ENCODE measurements at regions not wholly inside any gene's neighbourhood (a gene's known extent, or its start where the extent isn't known, plus 50 kb on each side); places are given as distances from the start of the nearest gene placed in this dataset.

- H3K27ac ChIP-seq: no peak overlapping the region
- no peak for TF ChIP-seq ZFX (IDR thresholded peaks at IDR 0.05)
- TF ChIP-seq, protein P1, sequence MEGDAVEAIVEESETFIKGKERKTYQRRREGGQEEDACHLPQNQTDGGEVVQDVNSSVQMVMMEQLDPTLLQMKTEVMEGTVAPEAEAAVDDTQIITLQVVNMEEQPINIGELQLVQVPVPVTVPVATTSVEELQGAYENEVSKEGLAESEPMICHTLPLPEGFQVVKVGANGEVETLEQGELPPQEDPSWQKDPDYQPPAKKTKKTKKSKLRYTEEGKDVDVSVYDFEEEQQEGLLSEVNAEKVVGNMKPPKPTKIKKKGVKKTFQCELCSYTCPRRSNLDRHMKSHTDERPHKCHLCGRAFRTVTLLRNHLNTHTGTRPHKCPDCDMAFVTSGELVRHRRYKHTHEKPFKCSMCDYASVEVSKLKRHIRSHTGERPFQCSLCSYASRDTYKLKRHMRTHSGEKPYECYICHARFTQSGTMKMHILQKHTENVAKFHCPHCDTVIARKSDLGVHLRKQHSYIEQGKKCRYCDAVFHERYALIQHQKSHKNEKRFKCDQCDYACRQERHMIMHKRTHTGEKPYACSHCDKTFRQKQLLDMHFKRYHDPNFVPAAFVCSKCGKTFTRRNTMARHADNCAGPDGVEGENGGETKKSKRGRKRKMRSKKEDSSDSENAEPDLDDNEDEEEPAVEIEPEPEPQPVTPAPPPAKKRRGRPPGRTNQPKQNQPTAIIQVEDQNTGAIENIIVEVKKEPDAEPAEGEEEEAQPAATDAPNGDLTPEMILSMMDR (conservative IDR thresholded peaks at IDR 0.05): no peak
These were observed 175.5 kb downstream of the ACTL8 start for GRCh38 chr1:17930635-17931034.

DNA sequence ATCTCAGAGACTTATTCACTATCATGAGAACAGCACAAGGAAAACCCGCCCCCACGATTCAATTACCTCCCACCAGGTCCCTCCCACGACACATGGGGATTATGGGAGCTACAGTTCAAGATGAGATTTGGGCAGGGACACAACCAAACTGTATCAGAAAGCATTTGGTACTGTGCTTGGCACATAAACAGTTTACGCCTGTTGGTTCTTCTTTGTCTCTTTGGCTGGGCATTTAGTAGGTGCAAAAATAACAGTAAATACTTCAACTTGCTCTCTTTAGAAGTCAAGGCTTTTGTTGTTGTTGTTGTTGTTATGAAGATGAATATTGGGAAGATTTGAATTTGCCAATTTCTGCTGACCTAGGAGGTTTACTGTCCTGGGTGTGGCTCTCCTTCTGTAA is 175.4 kb upstream of the IGSF21 start:
- TF ChIP-seq, protein P1 (conservative IDR thresholded peaks at IDR 0.05): no peak
- TF ChIP-seq ZFX (IDR thresholded peaks at IDR 0.05): no peak
- no peak overlapping the region for H3K27ac ChIP-seq

- TF ChIP-seq, protein P1 (conservative IDR thresholded peaks at IDR 0.05): no peak
- no peak for TF ChIP-seq ZFX (IDR thresholded peaks at IDR 0.05)
- no peak overlapping the region for H3K27ac ChIP-seq
These were observed 174.1 kb upstream of the IGSF21 start for GRCh38 chr1:17933501-17933900.

- TF ChIP-seq, protein P1 (conservative IDR thresholded peaks at IDR 0.05): no peak
- no peak for TF ChIP-seq ZFX (IDR thresholded peaks at IDR 0.05)
- no peak overlapping the region for H3K27ac ChIP-seq
These were observed 173.6 kb upstream of the IGSF21 start for GRCh38 chr1:17933971-17934370.

DNA sequence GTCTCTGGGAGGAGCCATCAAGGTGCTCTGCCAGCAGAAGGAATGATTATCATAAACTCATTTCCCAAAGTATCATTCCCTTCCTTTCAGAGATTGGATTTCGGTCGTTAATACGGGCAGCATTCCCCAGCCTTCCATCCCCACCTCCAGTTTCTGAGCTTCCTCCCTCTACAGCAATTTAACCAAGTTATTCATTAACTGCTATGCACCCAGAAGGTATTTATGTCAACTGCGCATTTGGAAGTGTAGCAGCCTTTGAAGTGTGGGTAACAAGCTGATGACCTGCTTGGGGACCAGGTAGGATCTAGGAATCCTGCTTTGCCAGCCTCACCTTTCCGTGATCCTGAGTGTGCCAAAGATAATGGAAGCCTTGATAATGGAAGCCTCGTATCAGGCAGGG is 172.4 kb upstream of the IGSF21 start:
- H3K27ac ChIP-seq: no peak overlapping the region
- TF ChIP-seq, protein P1 (conservative IDR thresholded peaks at IDR 0.05): no peak
- TF ChIP-seq ZFX (IDR thresholded peaks at IDR 0.05): no peak

DNA sequence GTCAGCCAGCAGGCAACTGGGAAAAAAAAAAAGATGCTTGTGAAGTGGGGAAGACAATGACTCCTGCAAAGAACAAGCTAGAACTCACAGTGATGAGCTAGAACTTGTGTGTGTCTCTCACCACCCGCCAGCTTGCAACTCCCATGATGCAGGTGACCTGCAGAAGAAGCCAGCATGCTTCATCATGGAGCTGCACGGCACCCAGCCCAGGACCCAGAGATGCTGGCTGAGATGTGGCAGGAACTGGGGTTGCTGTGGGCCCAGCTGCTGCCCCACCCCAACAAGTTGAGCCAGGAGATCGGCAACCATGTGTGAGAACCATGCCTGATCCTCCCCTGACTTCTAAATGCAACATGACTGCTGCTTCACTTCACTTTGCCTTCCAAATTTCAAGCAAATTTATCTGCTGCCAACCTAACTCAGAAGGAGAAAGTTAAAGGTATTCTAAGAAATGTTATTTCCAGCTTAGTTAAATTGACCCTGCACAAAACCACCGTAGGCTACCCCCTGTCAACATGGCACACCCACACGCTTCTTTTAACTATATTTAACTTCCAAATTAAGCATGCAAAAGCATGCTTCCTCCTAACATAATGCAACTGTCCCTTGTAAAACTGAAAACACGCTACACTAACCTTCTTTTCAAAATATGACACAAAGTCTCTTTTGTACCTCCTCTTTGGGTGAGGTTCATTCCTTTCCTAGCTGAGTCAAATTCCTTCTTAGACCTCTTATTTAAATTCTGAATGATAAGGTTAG is 166.0 kb upstream of the IGSF21 start:
- H3K27ac ChIP-seq: no peak overlapping the region
- TF ChIP-seq ZFX (IDR thresholded peaks at IDR 0.05): no peak
- TF ChIP-seq, protein P1 (conservative IDR thresholded peaks at IDR 0.05): no peak

DNA sequence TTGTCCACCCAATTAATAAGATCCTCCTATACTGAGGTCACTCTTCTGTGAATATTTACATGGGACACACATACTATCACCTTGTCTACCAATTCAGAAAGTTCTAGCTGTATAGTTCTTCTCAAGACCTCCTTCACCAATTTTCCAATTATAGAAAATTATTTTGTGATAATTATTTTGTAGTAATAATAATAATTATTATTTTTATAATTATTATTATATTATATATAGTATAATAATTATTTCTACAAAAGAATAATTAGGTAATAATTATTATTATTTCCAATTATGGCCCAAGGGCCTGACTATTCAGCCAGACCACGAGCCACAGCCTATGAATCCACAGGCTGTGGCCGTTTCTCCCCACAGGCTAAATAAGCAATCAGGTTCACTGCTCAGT is 164.1 kb upstream of the IGSF21 start:
- H3K27ac ChIP-seq: no peak overlapping the region
- TF ChIP-seq, protein P1 (conservative IDR thresholded peaks at IDR 0.05): no peak
- TF ChIP-seq ZFX (IDR thresholded peaks at IDR 0.05): no peak
